HepG2 (cell line): ENCODE measurements at regions not wholly inside any gene's neighbourhood (a gene's known extent, or its start where the extent isn't known, plus 50 kb on each side); places are given as distances from the start of the nearest gene placed in this dataset.

Experiments
- CTCF ChIP-seq: sonication (generic); formaldehyde crosslinking; IDR thresholded peaks from 2 replicates; pipeline ENCODE4 v1.5.0; 2020; ENCODE audit warnings: mild to moderate bottlenecking, missing genetic modification reagents, moderate library complexity
- MAFG ChIP-seq: sonication (generic); formaldehyde crosslinking; IDR thresholded peaks from 2 replicates; pipeline ENCODE4 v1.5.1; 2020; ENCODE audit warnings: mild to moderate bottlenecking, missing genetic modification reagents
- PAX8 ChIP-seq: sonication (generic); formaldehyde crosslinking; IDR thresholded peaks from 2 replicates; pipeline ENCODE4 v1.8.0; 2022; ENCODE audit warnings: mild to moderate bottlenecking, missing genetic modification reagents, borderline replicate concordance
- STAG1 ChIP-seq: sonication (generic); formaldehyde crosslinking; IDR thresholded peaks from 2 replicates; pipeline ENCODE4 v1.4.0; 2020; ENCODE audit warnings: missing genetic modification reagents

GRCh38 chr2:150232871-150233270 lies 254.6 kb downstream of the RND3 start:
- TF ChIP-seq STAG1 (CRISPR knock-in tag), result no peak
- no peak for TF ChIP-seq PAX8
- no peak for TF ChIP-seq MAFG (CRISPR knock-in tag)
- no peak for TF ChIP-seq CTCF (CRISPR knock-in tag)
